ENCODE measurements at regions not wholly inside any gene's neighbourhood (a gene's known extent, or its start where the extent isn't known, plus 50 kb on each side); places are given as distances from the start of the nearest gene placed in this dataset.

- Histone ChIP-seq H3K27ac (no peak overlapping the region), H3K4me3 (no peak overlapping the region), H3K27me3 (no peaks in the 10 kb centered on the region), H3K36me3 (replicated peaks in 1 of 2) (no peaks in the 10 kb centered on the region), H3K4me1 (replicated peaks in 1 of 2) (no peaks in the 10 kb centered on the region), H3K9me3 (replicated peaks in 1 of 3) (no peaks in the 10 kb centered on the region)
- TF ChIP-seq POLR2A (IDR thresholded peaks at IDR 0.05), result no peak
- no peak for TF ChIP-seq CTCF (IDR thresholded peaks at IDR 0.05)
- no peak for DNase-seq
- intact Hi-C loops (cut with DNase I), result no loop called here
- 83 to 89% (median 87%) methylated on average over 3 of the region's 3 CpGs for WGBS, 4 donors
These were observed 86.0 kb upstream of the LRIG1 start for GRCh38 chr3:66586853-66587252.

GRCh38 chr3:66588340-66588847, 87.6 kb upstream of the LRIG1 start:
- Histone ChIP-seq H3K36me3 (replicated peaks in 1 of 2) (no peaks in the 10 kb centered on the region), H3K27ac (no peak overlapping the region), H3K4me3 (no peak overlapping the region), H3K4me1 (replicated peaks in 1 of 2) (no peaks in the 10 kb centered on the region), H3K9me3 (replicated peaks in 1 of 3) (no peaks in the 10 kb centered on the region), H3K27me3 (no peaks in the 10 kb centered on the region)
- intact Hi-C loops (cut with DNase I), result no loop called here
- no peak for DNase-seq
- no peak for TF ChIP-seq CTCF (IDR thresholded peaks at IDR 0.05)
- TF ChIP-seq POLR2A (IDR thresholded peaks at IDR 0.05), result no peak
- WGBS, 4 donors, result 62 to 75% (median 66%) methylated on average over 3 of the region's 3 CpGs

- no peak overlapping the region for H3K4me3 ChIP-seq
- no peak overlapping the region for H3K27ac ChIP-seq
- H3K36me3 ChIP-seq (replicated peaks in 1 of 2), result no peaks in the 10 kb centered on the region
- TF ChIP-seq CTCF (IDR thresholded peaks at IDR 0.05) (no peak), POLR2A (IDR thresholded peaks at IDR 0.05) (no peak)
- H3K4me1 ChIP-seq (replicated peaks in 1 of 2), result no peaks in the 10 kb centered on the region
- 55 to 67% (median 65%) methylated on average over 6 of the region's 6 CpGs for WGBS, 4 donors
- intact Hi-C loops (cut with DNase I), result no loop called here
- no peaks in the 10 kb centered on the region for H3K27me3 ChIP-seq
- H3K9me3 ChIP-seq (replicated peaks in 1 of 3), result no peaks in the 10 kb centered on the region
- DNase-seq, result no peak
These were observed 91.4 kb upstream of the LRIG1 start for GRCh38 chr3:66592016-66592761.

- H3K4me1 ChIP-seq (replicated peaks in 1 of 2), result no peaks in the 10 kb centered on the region
- no peaks in the 10 kb centered on the region for H3K27me3 ChIP-seq
- H3K27ac ChIP-seq, result no peak overlapping the region
- H3K4me3 ChIP-seq, result no peak overlapping the region
- DNase-seq, result no peak
- TF ChIP-seq CTCF (IDR thresholded peaks at IDR 0.05), result no peak
- TF ChIP-seq POLR2A (IDR thresholded peaks at IDR 0.05), result no peak
- intact Hi-C loops (cut with DNase I), result no loop called here
- no peaks in the 10 kb centered on the region for H3K36me3 ChIP-seq (replicated peaks in 1 of 2)
- 39 to 44% (median 40%) methylated on average over 11 of the region's 11 CpGs for WGBS, 4 donors
- no peaks in the 10 kb centered on the region for H3K9me3 ChIP-seq (replicated peaks in 1 of 3)
These were observed 92.3 kb upstream of the LRIG1 start for GRCh38 chr3:66592927-66593625.

Data from adrenal gland (tissue), 9 donors.